IPS DF 19.7 (cell line): ENCODE measurements at regions not wholly inside any gene's neighbourhood (a gene's known extent, or its start where the extent isn't known, plus 50 kb on each side); places are given as distances from the start of the nearest gene placed in this dataset.
A peak's percentile ranks its signal among the peaks of the same experiment; 100 is the strongest.

Experiments
- DNase-seq: peaks from one replicate; pipeline ENCODE4 v3.0.0-alpha.2; 2013; ENCODE audit warnings: low read depth, low spot score

DNA sequence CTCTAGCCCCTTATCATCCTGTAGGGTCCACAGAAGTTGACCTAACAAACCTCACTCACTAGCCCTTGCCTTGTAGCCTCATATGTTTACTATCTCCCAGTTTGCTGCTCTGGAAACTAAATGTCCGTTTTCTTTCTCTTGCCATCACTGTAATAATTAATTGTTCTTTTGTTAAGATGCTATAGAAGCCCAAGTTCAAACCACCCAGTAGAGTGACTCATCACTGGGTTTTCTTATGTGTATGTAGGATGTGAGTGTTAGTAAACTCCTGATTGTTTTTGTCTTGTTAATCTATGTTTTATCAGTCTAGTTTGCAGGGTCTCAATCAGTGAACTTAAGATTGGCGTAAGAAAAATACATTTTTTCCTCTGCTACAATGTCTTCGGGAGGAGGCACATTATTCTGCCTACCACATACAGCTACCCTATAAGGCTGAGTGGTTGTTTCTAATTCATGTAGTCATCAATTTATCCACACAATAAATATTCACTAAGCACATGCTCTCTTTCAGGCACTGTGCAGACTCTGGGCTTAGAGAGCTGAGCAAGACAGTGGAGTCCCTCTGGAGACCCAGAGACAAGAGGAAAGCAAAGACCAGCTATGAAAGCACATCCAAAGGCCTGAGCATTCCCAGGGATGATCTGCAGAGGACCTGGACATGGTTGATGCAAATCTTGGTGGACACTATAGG, 474.1 kb upstream of the AKR1E2 start:
- no peak for DNase-seq

GRCh38 chr10:4347397-4347796, 478.6 kb upstream of the AKR1E2 start:
- DNase-seq = no peak

GRCh38 chr10:4345877-4346646, 479.9 kb upstream of the AKR1E2 start:
- DNase-seq = no peak

DNA sequence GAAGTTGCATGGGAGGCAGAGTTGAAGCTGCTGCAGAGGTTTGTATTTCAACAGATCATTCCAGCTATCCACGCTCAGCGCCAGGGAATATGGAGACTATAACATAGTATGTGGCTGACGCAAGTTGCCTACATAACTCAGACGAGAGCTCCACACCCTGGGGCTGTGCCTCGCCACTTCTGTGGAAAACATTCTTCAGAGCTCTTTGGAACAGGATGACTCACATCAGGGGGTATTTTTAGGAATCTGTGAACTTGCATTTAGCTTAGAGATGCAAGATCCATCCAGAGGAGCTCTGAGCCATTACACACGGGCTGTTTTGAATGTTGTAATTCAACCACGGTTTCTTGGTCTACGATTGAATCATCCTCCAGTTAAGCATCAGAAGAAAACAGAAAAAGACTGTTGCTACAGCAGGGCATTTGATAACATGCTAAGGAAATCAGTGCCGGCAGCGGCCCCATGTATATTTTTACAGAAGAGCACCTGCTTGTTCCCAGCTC, 481.5 kb upstream of the AKR1E2 start:
- peak; percentile 12 for DNase-seq

- DNase-seq = no peak
Observed at GRCh38 chr10:4343873-4344272, 482.1 kb upstream of the AKR1E2 start.

DNA sequence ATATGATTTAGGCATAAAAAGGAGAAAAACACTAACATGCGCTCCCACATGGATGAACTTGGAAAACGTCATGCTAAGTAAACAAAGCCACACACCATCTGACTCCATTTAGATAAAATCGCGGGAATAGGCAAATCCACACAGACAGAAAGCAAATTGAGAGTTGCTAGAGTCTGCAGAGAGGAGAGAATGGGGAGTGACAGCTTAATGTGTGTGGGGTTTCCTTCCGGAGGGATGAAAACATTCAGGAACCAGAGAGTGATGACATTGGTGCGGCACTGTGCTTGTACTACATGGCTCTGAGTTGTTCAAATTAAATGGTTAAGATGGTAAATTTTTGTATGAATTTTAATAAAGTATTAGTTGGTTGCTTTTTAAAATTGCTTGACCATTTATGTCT, 482.9 kb upstream of the AKR1E2 start:
- DNase-seq = no peak

GRCh38 chr10:4338768-4339167, 487.2 kb upstream of the AKR1E2 start:
- DNase-seq = no peak

GRCh38 chr10:4337563-4337962, 488.4 kb upstream of the AKR1E2 start:
- DNase-seq = no peak

DNA sequence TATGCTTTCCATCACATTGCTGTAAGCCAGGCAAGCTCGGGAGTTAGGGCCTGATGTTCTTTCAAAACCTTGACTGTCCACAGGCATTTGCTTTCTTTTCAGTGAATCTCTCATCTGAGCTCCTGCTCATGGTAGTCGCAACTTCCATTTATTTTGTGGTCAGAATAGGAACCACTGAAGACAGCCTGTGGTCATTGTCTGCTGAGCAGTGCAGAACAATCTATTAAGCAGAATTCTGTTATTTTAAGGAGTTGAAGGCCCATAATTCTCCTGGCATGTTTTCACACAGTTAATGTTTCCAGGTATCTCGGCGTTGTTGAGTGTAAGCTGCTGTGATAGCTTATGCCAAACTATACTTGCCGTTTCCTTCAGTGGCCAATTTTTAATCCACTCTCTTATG, 491.1 kb upstream of the AKR1E2 start:
- DNase-seq = no peak

DNA sequence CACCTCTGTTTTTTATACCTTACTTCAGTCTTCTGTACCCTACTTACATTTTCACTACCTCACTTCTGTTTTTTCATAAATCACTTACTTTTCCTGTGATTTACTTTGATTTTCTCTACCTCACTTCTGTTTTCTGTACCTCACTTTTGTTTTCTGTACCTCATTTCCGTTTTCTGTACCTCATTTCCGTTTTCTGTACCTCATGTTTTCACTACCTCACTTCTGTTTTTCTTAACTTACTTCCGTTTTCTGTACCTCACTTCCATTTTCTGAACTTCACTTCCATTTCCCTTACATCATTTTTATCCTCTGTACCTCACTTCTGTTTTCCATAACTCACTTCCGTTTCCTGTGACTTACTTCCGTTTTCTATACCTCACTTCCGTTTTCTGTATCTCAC, 492.0 kb upstream of the AKR1E2 start:
- no peak for DNase-seq

DNA sequence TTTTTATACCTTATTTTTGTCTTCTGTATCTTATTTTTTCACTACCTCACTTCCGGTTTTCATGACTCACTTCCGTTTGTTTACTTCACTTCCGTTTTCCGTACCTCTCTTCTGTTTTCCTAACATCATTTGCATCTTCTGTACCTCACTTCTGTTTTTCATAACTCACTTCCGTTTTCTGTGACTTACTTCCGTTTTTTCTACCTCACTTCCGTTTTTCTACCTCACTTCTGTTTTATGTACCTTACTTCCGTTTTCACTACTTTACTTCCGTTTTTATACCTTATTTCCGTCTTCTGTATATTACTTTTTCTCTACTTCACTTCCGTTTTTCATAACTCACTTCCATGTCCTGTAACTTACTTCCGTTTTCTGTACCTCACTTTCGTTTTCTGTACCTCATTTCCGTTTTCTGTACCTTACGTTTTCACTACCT, 492.5 kb upstream of the AKR1E2 start:
- DNase-seq = no peak

DNA sequence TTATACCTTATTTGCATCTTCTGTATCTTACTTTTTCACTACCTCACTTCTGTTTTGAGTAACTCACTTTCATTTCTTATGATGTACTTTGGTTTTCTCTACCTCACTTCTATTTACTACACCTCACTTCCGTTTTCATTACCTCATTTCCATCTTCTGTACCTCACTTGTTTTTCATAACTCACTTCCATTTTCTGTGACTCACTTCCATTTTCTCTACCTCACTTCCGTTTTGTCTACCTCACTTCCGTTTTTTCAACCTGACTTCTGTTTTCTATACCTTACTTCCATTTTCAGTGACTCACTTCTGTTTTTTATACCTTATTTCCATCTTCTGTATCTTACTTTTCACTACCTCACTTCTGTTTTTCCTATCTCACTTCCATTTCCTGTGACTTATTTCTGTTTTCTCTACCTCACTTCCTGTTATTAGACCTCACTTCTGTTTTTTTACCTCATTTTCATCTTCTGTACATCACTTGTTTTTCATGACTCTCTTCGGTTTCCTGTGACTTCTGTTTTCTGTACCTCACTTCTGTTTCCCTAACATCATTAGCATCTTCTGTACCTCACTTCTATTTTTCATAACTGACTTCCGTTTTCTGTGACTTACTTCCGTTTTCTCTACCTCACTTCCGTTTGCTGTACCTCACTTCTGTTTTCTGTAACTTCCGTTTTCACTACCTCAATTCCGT, 493.1 kb upstream of the AKR1E2 start:
- DNase-seq = no peak

DNA sequence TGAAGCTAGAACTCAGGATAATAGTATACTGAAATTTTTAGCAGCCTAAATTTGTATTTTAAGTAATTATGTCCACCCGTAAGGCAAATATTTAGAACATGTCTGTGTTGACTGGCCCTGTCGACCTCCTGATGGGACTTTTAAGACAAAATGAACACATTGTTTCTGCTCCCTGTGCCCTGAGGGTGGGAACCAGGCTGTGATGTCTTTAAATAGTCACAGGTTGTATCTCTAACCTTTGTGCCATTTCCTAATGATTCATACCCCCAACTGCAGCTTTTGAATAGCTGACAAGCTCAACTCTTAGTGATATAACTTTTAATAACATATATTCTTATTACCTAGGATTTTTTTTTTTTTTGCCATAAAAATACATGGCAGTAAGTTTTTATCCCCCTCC, 494.9 kb upstream of the AKR1E2 start:
- DNase-seq = no peak

GRCh38 chr10:4330636-4331035, 495.4 kb upstream of the AKR1E2 start:
- no peak for DNase-seq

GRCh38 chr10:4329225-4329624, 496.8 kb upstream of the AKR1E2 start:
- DNase-seq = no peak

GRCh38 chr10:4326647-4327046, 499.4 kb upstream of the AKR1E2 start:
- no peak for DNase-seq

- DNase-seq = no peak
Observed at GRCh38 chr10:4319870-4320367, 506.1 kb upstream of the AKR1E2 start.

DNA sequence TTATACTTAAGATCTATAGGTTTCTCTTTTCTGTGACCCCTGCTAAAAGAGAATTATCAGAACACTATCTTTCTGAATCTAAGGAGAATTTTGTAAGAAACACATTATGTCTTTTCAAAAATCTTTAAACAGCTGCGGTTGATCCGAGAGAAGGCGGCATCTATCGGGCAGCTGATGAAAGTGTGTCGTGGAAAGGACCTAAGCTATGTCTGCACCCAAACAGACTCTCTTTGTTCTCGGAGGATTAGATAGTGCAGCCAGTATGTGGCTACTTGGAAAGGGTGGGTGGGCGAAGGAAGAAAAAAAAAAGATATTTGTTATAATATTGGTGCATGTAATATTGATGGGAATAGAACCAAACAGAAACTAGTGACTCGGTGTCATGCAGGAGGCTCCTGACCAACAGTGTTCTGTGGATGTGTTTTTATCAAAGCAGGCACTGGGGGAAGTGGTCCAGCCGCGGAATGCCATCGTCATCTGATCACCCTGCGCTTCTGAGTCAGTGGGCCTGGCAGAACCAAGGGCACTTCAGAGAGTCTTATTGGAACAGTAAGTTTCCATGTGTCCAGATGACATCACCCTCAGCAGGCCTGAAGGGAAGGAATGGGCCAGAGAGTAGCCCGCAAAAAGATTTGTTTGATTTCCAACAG, 509.7 kb upstream of the AKR1E2 start:
- no peak for DNase-seq

GRCh38 chr10:4315551-4315950, 510.5 kb upstream of the AKR1E2 start:
- no peak for DNase-seq

GRCh38 chr10:4313051-4313450, 513.0 kb upstream of the AKR1E2 start:
- DNase-seq = no peak

DNA sequence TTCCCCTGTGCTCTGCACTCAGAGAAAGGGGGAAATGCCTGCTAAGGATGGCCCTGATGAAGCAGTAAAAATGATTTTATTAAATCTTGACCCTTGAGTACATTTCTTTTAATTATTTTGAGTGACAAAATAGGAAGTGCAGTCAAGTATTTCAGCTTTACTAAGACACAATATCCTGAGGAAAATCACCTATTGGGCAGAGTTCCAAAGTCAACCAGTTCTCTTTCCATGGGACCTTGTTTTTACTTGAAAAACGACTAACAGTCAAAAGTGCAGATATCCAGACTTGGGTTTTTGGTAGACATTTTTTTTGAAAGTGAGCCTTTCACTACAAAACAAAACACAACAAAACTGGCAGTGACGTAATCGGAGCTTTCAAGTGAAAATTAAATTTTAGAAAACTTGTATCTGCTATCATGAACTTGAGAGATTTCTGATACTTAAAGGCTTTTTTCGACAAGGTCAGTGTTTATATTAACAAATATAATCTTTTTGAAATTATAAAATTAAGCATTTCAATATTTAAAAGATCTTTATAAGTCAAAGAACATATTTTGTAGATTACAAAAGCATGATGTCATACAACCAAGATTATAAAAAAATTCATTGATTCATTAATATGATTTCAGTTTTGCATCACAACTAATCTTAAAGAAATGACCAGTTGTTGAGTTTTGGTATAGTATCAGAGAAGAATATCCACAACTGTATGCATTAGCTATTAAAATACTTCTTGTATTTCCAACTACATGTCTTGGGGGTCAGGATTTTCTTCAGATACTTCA, 513.8 kb upstream of the AKR1E2 start:
- DNase-seq = no peak
